ENCODE measurements at regions not wholly inside any gene's neighbourhood (a gene's known extent, or its start where the extent isn't known, plus 50 kb on each side); places are given as distances from the start of the nearest gene placed in this dataset.

- TF ChIP-seq, protein P1, sequence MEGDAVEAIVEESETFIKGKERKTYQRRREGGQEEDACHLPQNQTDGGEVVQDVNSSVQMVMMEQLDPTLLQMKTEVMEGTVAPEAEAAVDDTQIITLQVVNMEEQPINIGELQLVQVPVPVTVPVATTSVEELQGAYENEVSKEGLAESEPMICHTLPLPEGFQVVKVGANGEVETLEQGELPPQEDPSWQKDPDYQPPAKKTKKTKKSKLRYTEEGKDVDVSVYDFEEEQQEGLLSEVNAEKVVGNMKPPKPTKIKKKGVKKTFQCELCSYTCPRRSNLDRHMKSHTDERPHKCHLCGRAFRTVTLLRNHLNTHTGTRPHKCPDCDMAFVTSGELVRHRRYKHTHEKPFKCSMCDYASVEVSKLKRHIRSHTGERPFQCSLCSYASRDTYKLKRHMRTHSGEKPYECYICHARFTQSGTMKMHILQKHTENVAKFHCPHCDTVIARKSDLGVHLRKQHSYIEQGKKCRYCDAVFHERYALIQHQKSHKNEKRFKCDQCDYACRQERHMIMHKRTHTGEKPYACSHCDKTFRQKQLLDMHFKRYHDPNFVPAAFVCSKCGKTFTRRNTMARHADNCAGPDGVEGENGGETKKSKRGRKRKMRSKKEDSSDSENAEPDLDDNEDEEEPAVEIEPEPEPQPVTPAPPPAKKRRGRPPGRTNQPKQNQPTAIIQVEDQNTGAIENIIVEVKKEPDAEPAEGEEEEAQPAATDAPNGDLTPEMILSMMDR (IDR thresholded peaks at IDR 0.05): no peak
- TF ChIP-seq POLR2AphosphoS5 (IDR thresholded peaks at IDR 0.05): no peak
Measured at GRCh38 chr4:159922119-159922518, 819.2 kb downstream of the RAPGEF2 start.

Data from upper lobe of left lung (tissue), 4 donors.